ENCODE measurements at regions not wholly inside any gene's neighbourhood (a gene's known extent, or its start where the extent isn't known, plus 50 kb on each side); places are given as distances from the start of the nearest gene placed in this dataset.
"Not testable (repeated sequence)": the region's sequence is repeated elsewhere in the genome, so short reads cannot be mapped to it uniquely, and the experiment has no call there.

DNA sequence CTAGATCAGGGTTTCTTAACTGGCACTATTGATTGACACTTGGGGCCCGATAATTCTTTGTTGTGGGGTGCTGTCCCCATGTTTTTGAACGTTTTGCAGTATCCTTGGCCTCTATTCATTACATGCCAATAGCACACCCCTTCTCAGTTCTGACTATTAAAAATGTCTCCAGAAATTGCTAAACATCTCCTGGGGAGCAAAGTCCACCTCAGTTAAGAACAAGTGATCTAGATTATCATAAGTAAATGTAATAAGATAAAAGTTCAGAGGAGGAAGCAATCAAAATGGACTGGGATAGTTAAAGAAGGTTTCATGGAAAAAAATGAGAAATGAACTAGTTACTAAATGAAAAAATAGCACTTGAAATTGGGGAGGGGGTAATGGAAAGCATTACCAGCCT, 98.1 kb upstream of the MIR17HG start:
- Mint-ChIP-seq H3K36me3 (no peaks in the 10 kb centered on the region), H3K9me3 (no peaks in the 10 kb centered on the region), H3K27ac (no peak overlapping the region)
- ATAC-seq (no peak), DNase-seq (ENCODE audit: low spot score in 2 of 2) (no peak)

DNA sequence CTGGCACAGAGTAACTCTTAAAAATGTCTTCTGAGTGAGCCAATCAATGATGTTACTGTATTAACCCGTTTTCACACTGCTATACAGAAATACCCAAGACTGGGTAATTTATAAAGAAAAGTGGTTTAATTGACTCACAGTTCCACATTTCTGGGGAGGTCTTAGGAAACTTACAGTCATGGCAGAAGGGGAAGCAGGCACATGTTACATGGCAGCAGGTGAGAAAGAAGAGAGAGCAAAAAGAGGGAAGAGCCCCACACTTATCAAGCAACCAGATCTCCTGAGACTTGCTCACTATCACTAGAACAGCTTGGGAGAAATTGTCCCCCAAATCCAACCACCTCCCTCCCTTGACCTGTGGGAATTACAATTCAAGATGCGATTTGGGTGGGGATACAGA, 97.6 kb upstream of the MIR17HG start:
- Mint-ChIP-seq H3K9me3 (no peaks in the 10 kb centered on the region), H3K36me3 (no peaks in the 10 kb centered on the region), H3K27ac (no peak overlapping the region)
- ATAC-seq (no peak), DNase-seq (ENCODE audit: low spot score in 2 of 2) (no peak)

DNA sequence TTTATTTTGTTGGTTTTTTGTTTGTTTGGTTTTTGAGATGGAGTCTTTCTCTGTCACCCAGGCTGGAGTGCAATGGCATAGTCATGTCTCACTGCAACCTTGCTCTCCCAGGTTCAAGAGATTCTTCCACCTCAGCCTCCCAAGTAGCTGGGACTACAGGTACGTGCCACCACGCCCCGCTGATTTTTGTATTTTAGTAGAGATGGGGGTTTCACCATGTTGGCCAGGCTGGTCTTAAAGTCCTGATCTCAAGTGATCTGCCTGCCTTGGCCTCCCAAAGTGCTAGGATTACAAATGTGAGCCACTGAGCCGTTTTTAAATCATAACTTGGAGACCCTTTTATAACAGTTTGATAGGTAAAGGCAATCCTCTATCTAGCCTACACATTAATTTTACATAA, 95.9 kb upstream of the MIR17HG start:
- H3K27ac Mint-ChIP-seq; ATAC-seq; H3K9me3 Mint-ChIP-seq; H3K36me3 Mint-ChIP-seq; DNase-seq (ENCODE audit: low spot score in 2 of 2): not testable (repeated sequence)

DNA sequence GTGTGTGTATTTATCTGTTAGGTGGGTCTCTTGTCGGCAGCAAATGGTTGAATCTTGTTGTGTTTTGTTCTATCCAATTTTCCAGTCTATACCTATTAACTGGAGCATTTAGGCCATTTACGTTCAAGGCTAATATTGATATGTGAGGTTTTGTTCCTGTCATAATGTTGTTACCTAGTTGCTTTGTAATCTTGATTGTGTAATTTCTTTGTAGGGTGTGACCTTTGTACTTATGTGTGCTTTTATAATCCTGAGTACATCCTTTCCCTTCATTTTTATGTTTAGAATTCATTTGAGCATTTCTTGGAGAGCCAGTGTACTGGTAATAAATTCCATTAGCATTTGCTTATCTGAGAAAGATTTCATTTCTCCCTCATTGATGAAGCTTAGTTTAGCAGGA, 83.0 kb upstream of the MIR17HG start:
- DNase-seq (ENCODE audit: low spot score in 2 of 2) (no peak), ATAC-seq (no peak)
- Mint-ChIP-seq H3K36me3 (peaks cover 0 to 12% of the 10 kb centered on the region in 2 donors), H3K9me3 (peaks cover 0 to 18% of the 10 kb centered on the region in 2 donors), H3K27ac (no peak overlapping the region)

DNA sequence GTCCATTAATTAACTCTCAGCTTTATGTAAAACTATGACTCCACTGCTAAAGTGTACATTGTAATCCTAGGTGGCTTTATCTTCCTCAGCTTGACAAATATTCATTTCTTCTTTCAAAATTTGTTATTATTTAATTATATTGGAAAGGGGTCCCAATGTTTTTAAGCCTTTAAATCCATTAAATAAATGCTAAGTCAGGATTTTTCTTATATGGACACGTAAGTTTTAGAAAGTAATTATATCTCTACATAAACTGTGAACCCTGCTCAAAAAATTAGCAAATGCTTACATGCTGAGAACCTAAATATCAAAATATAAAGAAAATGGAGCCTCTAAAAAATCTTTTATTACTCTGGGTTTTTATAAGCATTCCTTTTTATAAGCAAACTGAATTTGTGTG, 78.2 kb upstream of the MIR17HG start:
- ATAC-seq (no peak), DNase-seq (ENCODE audit: low spot score in 2 of 2) (no peak)
- Mint-ChIP-seq H3K36me3 (peaks cover 0 to 11% of the 10 kb centered on the region in 2 donors), H3K27ac (no peak overlapping the region), H3K9me3 (peaks cover 0 to 17% of the 10 kb centered on the region in 2 donors)

DNA sequence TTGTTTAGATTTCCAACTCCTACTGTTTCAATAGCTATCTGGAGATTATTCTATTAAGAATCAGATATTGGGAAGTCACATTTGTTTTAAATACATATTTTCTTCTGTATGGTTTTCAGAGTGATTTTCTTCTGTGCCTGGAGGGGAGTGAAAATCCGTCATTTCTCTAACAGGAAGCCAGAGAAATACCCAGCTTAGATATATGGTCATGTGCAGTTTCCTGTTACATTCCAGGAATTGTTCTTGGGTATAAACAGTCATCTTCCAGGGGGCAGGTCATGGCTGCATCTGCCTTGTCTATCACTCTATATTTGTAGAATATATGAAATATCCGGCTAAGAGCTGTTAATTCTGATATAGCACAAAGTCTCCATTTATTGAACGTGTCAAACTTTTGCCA, 77.5 kb upstream of the MIR17HG start:
- no peak overlapping the region for H3K27ac Mint-ChIP-seq
- no peak for DNase-seq (ENCODE audit: low spot score in 2 of 2)
- peaks cover 0 to 11% of the 10 kb centered on the region in 2 donors for H3K9me3 Mint-ChIP-seq
- H3K36me3 Mint-ChIP-seq: peaks cover 0 to 7% of the 10 kb centered on the region in 2 donors
- ATAC-seq: no peak

DNA sequence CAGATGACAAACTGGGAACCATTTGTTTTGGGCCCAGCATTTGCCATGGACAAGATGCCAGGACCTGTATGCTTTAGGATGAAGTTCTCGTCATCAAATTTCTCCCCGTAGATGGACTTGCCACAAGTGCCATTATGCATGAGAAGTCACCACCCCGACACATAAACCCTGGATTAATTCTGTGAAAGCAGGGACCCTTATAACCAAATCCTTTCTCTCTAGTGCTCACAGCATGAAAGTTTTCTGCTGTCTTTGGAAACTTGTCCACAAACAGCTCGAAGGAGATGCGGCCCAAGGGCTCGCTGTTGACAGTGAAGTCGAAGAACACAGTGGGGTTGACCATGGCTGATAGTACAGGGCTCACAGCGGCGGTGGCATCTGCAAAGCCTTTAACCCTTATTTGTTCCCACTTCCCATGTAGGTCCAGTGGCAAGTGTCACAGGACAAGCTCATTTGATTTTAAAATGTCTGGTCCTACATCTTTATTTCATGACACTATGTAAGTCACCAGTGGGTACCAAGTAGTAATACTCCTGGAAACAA, 75.2 kb upstream of the MIR17HG start:
- H3K9me3 Mint-ChIP-seq: no peaks in the 10 kb centered on the region
- H3K27ac Mint-ChIP-seq: no peak overlapping the region
- no peak for ATAC-seq
- no peaks in the 10 kb centered on the region for H3K36me3 Mint-ChIP-seq
- no peak for DNase-seq (ENCODE audit: low spot score in 2 of 2)

DNA sequence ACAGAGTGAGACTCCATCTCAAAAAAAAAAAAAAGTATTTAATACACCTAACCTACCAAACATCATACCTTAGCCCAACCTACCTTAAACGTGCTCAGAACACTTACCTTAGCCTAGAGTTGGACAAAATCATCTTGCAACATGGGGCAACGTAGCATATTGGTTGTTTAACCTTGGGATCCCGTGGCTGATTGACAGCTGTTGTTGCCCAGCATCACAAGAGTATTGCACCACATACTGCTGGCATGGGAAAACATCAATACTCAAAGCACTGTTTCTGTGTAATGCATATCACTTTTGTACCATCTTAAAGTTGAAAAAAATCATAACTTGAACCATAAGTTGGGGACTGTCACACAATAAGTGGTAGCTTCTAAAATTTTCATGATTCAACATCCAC, 73.8 kb upstream of the MIR17HG start:
- ATAC-seq: no peak
- H3K27ac Mint-ChIP-seq: no peak overlapping the region
- peaks cover 0 to 4% of the 10 kb centered on the region in 2 donors for H3K9me3 Mint-ChIP-seq
- DNase-seq (ENCODE audit: low spot score in 2 of 2): no peak
- no peaks in the 10 kb centered on the region for H3K36me3 Mint-ChIP-seq

DNA sequence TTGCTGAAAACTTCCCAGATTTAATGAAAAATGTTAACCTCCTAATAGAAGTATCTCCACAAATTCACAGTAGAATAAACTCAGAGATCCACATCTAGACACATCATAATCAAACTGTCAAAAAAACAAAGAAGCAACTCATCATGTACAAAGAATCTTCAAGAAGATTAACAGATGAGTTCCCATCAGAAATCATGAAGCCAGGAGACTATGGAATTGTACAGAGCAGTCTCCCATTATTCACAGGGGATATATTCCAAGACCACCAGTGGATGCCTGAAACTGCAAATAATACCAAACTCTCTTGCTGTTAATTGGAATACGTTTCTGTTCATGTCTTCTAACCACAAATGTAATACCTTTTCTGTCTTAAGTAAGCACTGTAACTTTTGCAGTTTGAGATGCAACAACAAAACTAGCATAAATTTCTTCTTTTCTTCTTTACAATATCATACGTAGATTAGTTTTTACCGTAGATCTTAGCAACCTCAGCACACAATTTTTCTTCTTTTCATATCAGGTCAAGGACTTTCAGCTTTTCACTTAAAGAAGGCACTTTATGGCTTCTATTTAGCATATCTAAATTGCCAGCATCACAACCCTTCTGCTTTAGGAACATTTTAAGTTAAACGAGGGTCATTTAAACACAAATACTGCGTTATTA, 70.3 kb upstream of the MIR17HG start:
- DNase-seq (ENCODE audit: low spot score in 2 of 2): no peak
- no peak for ATAC-seq
- H3K36me3 Mint-ChIP-seq: no peaks in the 10 kb centered on the region
- peaks cover 0 to 7% of the 10 kb centered on the region in 2 donors for H3K9me3 Mint-ChIP-seq
- H3K27ac Mint-ChIP-seq: no peak overlapping the region

DNA sequence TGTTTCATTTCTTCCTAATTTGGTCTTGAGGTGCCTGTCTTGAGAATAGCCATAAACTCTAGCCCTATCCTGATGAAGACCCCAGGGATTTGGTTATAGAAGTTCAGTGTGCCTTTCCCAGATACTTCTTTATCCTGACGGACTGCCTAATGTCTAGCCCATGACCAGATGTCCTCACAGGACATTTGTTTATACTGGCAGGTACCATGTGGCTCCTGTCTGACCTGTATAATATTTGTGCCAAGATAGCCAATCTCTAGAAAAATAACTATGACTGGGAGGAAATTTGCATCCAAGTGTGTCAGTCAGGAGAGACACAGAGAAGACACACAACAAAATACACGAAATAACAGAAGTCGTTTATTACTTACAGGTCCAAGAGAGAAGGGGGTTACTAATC, 69.2 kb upstream of the MIR17HG start:
- H3K36me3 Mint-ChIP-seq: no peaks in the 10 kb centered on the region
- DNase-seq (ENCODE audit: low spot score in 2 of 2) (no peak), ATAC-seq (no peak)
- H3K9me3 Mint-ChIP-seq: peaks cover 0 to 7% of the 10 kb centered on the region in 2 donors
- H3K27ac Mint-ChIP-seq: no peak overlapping the region

DNA sequence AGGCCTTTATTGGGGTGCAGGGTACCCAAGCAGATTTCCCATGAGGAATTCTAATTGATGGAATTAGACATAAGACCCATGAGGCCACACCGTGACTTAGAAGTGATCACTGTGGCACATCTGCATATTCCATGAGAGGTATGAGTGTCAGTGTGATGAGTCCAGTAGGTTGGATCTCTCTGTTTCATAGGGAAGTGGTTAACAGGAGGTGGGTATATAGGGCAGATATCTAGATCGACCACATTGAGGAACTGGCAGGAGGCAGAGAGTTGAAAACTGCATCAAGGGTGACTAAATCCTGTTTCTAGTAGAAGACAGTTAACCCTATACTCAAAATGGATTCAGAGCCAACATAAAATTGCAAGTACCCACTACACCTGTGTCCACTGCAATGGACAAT, 68.6 kb upstream of the MIR17HG start:
- H3K27ac Mint-ChIP-seq: no peak overlapping the region
- peaks cover 0 to 7% of the 10 kb centered on the region in 2 donors for H3K9me3 Mint-ChIP-seq
- H3K36me3 Mint-ChIP-seq: no peaks in the 10 kb centered on the region
- DNase-seq (ENCODE audit: low spot score in 2 of 2): no peak
- ATAC-seq: no peak

DNA sequence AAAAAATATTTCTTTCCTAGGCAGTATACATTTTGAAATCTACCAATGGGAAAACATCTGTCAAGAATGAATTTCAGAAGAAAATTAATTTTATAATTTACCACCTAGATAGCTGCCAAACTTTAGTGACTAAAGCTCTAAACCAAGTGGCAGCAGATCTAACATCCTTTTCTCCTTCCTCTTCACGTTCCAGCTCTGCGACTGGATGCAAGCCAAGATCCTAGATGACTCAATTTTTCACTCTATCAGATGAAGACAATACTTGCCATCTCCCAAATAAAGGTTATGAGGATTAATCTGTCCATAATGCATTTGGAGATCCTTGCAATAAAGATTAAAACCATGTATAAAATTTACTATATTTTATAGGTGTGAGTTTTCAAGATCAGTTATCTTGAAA, 66.7 kb upstream of the MIR17HG start:
- DNase-seq (ENCODE audit: low spot score in 2 of 2) (no peak), ATAC-seq (no peak)
- H3K36me3 Mint-ChIP-seq: no peaks in the 10 kb centered on the region
- peaks cover 0 to 7% of the 10 kb centered on the region in 2 donors for H3K9me3 Mint-ChIP-seq
- no peak overlapping the region for H3K27ac Mint-ChIP-seq

DNA sequence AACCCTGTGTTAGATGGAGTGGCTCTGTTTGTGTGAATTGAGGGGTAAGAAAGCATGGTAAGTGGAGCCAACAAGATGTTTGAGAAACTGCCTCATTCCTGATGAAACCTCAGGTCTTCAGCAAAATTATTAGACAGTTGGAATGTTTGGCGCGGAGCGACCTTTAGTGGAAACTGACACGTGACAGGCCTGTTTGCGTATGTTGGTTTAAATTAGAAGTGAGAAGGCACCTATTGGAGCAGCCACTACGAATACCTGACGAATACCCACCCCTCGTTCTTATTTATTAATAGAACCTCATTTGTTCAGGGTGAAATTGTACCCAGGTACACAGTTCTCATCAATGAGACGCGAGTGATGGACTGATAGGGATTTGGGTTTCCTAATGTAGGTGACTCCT, 63.2 kb upstream of the MIR17HG start:
- ATAC-seq (no peak), DNase-seq (ENCODE audit: low spot score in 2 of 2) (no peak)
- H3K9me3 Mint-ChIP-seq: no peaks in the 10 kb centered on the region
- H3K27ac Mint-ChIP-seq: no peak overlapping the region
- no peaks in the 10 kb centered on the region for H3K36me3 Mint-ChIP-seq

DNA sequence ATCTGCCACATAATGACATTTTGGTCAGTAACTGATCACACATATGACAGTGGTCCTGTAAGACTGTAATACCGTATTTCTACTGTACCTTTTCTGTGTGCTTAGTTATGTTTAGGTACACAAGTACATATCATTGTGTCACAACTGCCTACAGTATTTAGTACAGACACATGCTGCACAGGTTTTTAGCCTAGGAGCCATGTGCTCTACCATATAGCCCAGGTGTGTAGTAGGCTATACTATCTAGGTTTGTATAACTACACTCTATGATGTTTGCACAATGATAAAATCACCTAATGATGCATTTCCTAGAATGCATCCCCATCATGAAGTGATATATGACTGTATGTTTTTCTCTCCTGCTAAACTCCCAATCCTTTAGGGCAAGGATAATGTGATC, 61.2 kb upstream of the MIR17HG start:
- no peaks in the 10 kb centered on the region for H3K9me3 Mint-ChIP-seq
- H3K36me3 Mint-ChIP-seq: no peaks in the 10 kb centered on the region
- no peak overlapping the region for H3K27ac Mint-ChIP-seq
- ATAC-seq: no peak
- DNase-seq (ENCODE audit: low spot score in 2 of 2): no peak

DNA sequence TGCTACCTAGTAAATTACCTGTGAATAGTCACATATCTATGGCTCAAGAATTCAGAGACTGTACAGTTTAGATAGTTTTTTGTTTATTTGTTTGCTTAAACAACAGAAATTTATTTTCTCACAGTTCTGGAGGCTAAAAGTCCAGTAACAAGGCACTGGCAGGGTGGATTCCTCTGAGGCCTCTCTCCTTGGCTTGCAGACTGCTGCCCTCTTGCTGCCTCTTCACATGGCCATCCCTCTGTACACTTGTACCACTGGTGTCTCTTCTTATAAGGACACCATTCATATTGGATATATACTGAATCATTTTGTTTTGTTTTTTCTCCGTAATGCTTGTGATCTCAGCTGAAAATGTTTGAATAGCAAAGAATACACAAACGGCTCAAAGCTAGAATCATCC, 56.4 kb upstream of the MIR17HG start:
- Mint-ChIP-seq H3K27ac (no peak overlapping the region), H3K9me3 (no peaks in the 10 kb centered on the region), H3K36me3 (no peaks in the 10 kb centered on the region)
- no peak for ATAC-seq
- no peak for DNase-seq (ENCODE audit: low spot score in 2 of 2)

DNA sequence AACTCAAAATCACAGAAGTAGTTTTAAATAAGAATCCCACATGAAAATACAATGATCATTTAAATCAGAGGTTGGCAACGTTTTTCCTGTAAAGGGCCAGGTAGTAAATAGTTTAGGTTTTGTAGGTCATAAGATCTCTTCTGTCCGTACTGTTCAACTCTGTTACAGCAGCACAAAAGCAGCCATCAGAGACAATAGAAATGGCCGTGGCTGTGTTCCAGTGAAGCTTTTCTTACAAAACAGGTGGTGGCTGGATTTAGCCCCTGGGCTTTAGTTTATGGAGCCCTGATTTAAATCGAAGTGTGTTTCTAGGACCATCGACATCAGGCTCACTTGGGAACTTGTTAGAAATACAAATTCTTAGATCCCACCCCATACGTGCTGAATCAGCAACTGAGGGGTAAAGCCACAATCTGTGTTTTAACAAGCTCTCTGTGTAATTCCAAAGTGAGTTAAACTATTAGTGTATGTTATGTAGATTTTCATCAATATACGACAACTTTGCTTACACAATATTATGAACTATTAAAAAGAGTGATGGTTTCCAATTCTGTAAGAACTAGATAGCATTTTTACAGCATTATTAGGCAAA, 54.8 kb upstream of the MIR17HG start:
- DNase-seq (ENCODE audit: low spot score in 2 of 2) (no peak), ATAC-seq (no peak)
- no peaks in the 10 kb centered on the region for H3K36me3 Mint-ChIP-seq
- no peaks in the 10 kb centered on the region for H3K9me3 Mint-ChIP-seq
- no peak overlapping the region for H3K27ac Mint-ChIP-seq

DNA sequence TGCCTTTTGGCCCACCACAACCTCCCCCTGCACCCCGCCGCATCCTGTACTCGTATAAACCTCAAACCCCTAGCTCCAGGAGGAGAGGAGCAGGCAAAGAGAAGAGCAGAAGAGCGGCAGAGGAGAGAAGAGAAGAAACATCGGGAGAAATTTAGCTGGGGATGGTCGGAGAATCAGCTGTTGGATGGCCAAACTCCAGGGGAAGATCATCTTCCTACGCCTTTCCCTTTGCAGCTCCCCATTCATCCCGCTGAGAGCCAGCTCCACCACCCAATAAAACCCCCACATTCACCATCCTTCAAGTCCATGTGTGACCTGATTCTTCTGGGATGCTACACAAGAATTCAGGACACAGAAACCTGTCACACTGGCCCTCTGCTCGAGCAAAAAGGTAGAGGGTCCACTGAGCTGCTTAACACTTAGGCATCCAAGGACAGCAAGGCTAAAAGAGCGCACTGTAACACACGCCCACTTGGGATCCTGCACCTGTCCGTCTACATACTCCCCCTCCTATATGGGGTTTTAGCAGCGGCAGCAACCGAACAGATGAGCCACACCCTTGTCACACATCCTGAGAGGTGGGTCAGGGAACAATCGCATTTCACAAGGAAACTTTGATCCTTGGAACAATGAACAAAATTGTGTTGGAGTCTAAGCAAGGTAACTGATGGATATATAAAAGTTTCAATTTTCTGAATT, 51.6 kb upstream of the MIR17HG start:
- Mint-ChIP-seq H3K9me3 (no peaks in the 10 kb centered on the region), H3K36me3 (no peaks in the 10 kb centered on the region), H3K27ac (no peak overlapping the region)
- no peak for ATAC-seq
- no peak for DNase-seq (ENCODE audit: low spot score in 2 of 2)

DNA sequence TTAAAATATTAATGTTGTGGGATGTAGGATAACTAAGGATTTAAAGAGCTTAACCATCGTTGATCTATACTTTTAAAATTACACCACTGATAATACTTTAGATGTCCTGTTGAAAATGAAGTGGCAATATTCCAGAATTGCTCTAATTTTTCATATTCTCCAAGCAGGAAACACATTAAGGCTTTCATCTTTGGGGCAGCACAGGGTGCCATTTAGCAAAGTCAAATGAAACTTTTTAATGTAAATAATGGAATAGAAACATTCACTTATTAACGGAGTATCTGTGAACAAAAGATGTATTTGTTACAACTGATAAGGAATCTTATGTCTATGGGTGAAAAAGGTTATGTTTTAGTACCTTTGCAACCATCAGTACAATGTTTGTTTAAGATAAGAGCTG, 50.0 kb upstream of the MIR17HG start:
- H3K9me3 Mint-ChIP-seq: no peaks in the 10 kb centered on the region
- no peak overlapping the region for H3K27ac Mint-ChIP-seq
- no peaks in the 10 kb centered on the region for H3K36me3 Mint-ChIP-seq
- ATAC-seq: no peak
- DNase-seq (ENCODE audit: low spot score in 2 of 2): no peak
